HepG2 (cell line): ENCODE measurements at regions not wholly inside any gene's neighbourhood (a gene's known extent, or its start where the extent isn't known, plus 50 kb on each side); places are given as distances from the start of the nearest gene placed in this dataset.

Experiments used
- ATAC-seq: fragments of 200-7000 bp; cut with Tn5 transposase; 3 replicates; pipeline ENCODE4 v1.9.1; 2020; ENCODE audit warnings: mild to moderate bottlenecking, moderate library complexity
- BruUV-seq: library from RNA; stranded (reverse); fragments of 400-500 nt; replicated peaks from 2 replicates; lab custom pipeline; 2021; lab: Mats Ljungman, UMichigan
- CTCF ChIA-PET: fragments of 300-600 bp; formaldehyde crosslinking; extraction: SDS; loops from one replicate; lab custom pipeline; 2021; ENCODE audit warnings: low total read pairs, inconsistent platforms, low intra/inter-chr PET ratio; lab: Yijun Ruan, JAX
- POLR2A ChIA-PET: fragments of 350-600 bp; sonication (Branson Sonifier 250); formaldehyde crosslinking; loops from one replicate; lab custom pipeline; 2020; ENCODE audit warnings: antibody characterized with exemption, inconsistent platforms; lab: Yijun Ruan, JAX
- DNase-seq: peaks from one replicate; pipeline ENCODE4 v3.0.0-alpha.2; 2015; ENCODE audit warnings: low spot score
- FAIRE-seq: peaks from 3 replicates; lab custom pipeline; 2011; peaks lifted over from hg19 to GRCh38; lab: Jason Lieb, UNC
- H2AFZ ChIP-seq: one replicate; pipeline ENCODE4 v1.6.1; 2011; ENCODE audit warnings: low read length, inconsistent platforms
- H3K27ac ChIP-seq: fragments of 300-600 bp; 3 replicates; pipeline ENCODE4 v1.8.0; 2011; ENCODE audit warnings: mixed run types, mild to moderate bottlenecking, mixed read lengths, low read length, inconsistent platforms; ENCODE audit not compliant: insufficient read depth; ENCODE audit errors: extremely low read length
- H3K27me3 ChIP-seq, 2 experiments: fragments of 200-600 bp in 1 of 2; 2 replicates in 1 of 2; 3 replicates in 1 of 2; pipeline versions ENCODE4 v1.6.0 to v1.8.0; 2011; ENCODE audit warnings: low read length in 2 of 2, mild to moderate bottlenecking in 2 of 2, moderate library complexity in 2 of 2, inconsistent platforms in 1 of 2; ENCODE audit not compliant: insufficient read depth in 2 of 2, control insufficient read depth in 1 of 2
- H3K36me3 ChIP-seq, 2 experiments: fragments of 200-600 bp in 1 of 2; replicated peaks in 1 of 2; 2 replicates in 1 of 2; 3 replicates in 1 of 2; pipeline versions ENCODE4 v1.5.1 to v1.8.0; 2011; ENCODE audit warnings: low read length in 2 of 2, inconsistent platforms in 1 of 2; ENCODE audit not compliant: insufficient read depth in 2 of 2, control insufficient read depth in 1 of 2
- H3K4me1 ChIP-seq: 2 replicates; pipeline ENCODE4 v1.5.1; 2012; ENCODE audit warnings: low read length, inconsistent platforms; ENCODE audit not compliant: insufficient read depth
- H3K4me2 ChIP-seq: 2 replicates; pipeline ENCODE4 v1.6.0; 2011; ENCODE audit warnings: low read depth, low read length, inconsistent platforms
- H3K4me3 ChIP-seq, 3 experiments: fragments of 200-600 bp in 1 of 3; sonication (generic), shearing (Covaris generic) in 1 of 3; replicated peaks in 1 of 3; 2 replicates each; pipeline ENCODE4 v1.5.1; 2011 to 2016; ENCODE audit warnings: low read length in 3 of 3, inconsistent platforms in 2 of 3, low read depth in 2 of 3, mild to moderate bottlenecking in 2 of 3, control low read depth in 1 of 3, mixed read lengths in 1 of 3; ENCODE audit not compliant: insufficient read depth in 1 of 3
- H3K79me2 ChIP-seq: one replicate; pipeline ENCODE4 v1.6.1; 2011; ENCODE audit warnings: low read length, inconsistent platforms; ENCODE audit not compliant: insufficient read depth
- H3K9ac ChIP-seq: 2 replicates; pipeline ENCODE4 v1.6.0; 2011; ENCODE audit warnings: mild to moderate bottlenecking, low read depth, low read length, inconsistent platforms; ENCODE audit not compliant: insufficient read depth
- H3K9me3 ChIP-seq: 2 replicates; pipeline ENCODE4 v1.5.1; 2012; ENCODE audit warnings: mild to moderate bottlenecking, low read length
- H4K20me1 ChIP-seq: 2 replicates; pipeline ENCODE4 v1.6.0; 2011; ENCODE audit warnings: inconsistent platforms, mild to moderate bottlenecking, low read length, moderate library complexity; ENCODE audit not compliant: insufficient read depth
- MYNN ChIP-seq: sonication (generic); formaldehyde crosslinking; IDR thresholded peaks from 2 replicates; pipeline ENCODE4 v1.4.0; 2020; ENCODE audit warnings: mild to moderate bottlenecking, low read depth, missing genetic modification reagents
- NFRKB ChIP-seq: fragments of 450-650 bp; IDR thresholded peaks from 2 replicates; pipeline ENCODE4 v1.6.1; 2017
- PHB2 ChIP-seq: fragments of 450-650 bp; IDR thresholded peaks from 2 replicates; pipeline ENCODE4 v1.6.1; 2018; ENCODE audit not compliant: partially characterized antibody
- SNAI1 ChIP-seq: sonication (generic); formaldehyde crosslinking; IDR thresholded peaks from 2 replicates; pipeline ENCODE4 v1.5.0; 2020; ENCODE audit warnings: mild to moderate bottlenecking, missing genetic modification reagents, borderline replicate concordance
- SP2 ChIP-seq: sonication (generic); formaldehyde crosslinking; IDR thresholded peaks from 2 replicates; pipeline ENCODE4 v1.5.1; 2020; ENCODE audit warnings: mild to moderate bottlenecking, missing genetic modification reagents
- SRY ChIP-seq: sonication (generic); formaldehyde crosslinking; IDR thresholded peaks from 2 replicates; pipeline ENCODE4 v1.8.0; 2022; ENCODE audit warnings: mild to moderate bottlenecking, missing genetic modification reagents
- ZC3H13 ChIP-seq: sonication (generic); formaldehyde crosslinking; IDR thresholded peaks from 2 replicates; pipeline ENCODE4 v1.8.1; 2023; ENCODE audit warnings: mild to moderate bottlenecking, missing genetic modification reagents, moderate library complexity
- ZFP36L1 ChIP-seq: sonication (generic); formaldehyde crosslinking; IDR thresholded peaks from 2 replicates; pipeline ENCODE4 v1.8.0; 2022; ENCODE audit warnings: mild to moderate bottlenecking, missing genetic modification reagents, moderate library complexity
- ZNF234 ChIP-seq: sonication (generic); formaldehyde crosslinking; conservative IDR thresholded peaks from 2 replicates; pipeline ENCODE4 v1.5.1; 2020; ENCODE audit warnings: mild to moderate bottlenecking, missing genetic modification reagents
- ZNF282 ChIP-seq: fragments of 450-650 bp; IDR thresholded peaks from 2 replicates; pipeline ENCODE4 v1.6.1; 2018; ENCODE audit not compliant: partially characterized antibody
- ZNF446 ChIP-seq: sonication (generic); formaldehyde crosslinking; IDR thresholded peaks from 2 replicates; pipeline ENCODE4 v1.5.0; 2020; ENCODE audit warnings: mild to moderate bottlenecking, missing genetic modification reagents
- ZNF660 ChIP-seq: sonication (generic); formaldehyde crosslinking; IDR thresholded peaks from 2 replicates; pipeline ENCODE4 v1.5.1; 2020; ENCODE audit warnings: mild to moderate bottlenecking, low read depth, missing genetic modification reagents, borderline replicate concordance
- ZNF670 ChIP-seq: sonication (generic); formaldehyde crosslinking; IDR thresholded peaks from 2 replicates; pipeline ENCODE4 v1.8.0; 2022; ENCODE audit warnings: mild to moderate bottlenecking, missing genetic modification reagents, borderline replicate concordance
- WGBS: methylation state at CpG from one replicate; pipeline ENCODE4 v1.1.6; 2017; ENCODE audit warnings: low lambda C conversion rate; 5-methylcytosine and 5-hydroxymethylcytosine counted together
- in situ Hi-C: cut with HindIII; loops from 2 replicates; pipeline ENCODE4 v1.10.0; 2017; ENCODE audit warnings: low pct_unique_long_range_greater_than_20kb; ENCODE audit not compliant: extremely low pct_ligation_motif_present
- intact Hi-C: fragments of 100-400 bp; cut with micrococcal nuclease; formaldehyde crosslinking; loops from one replicate; pipeline ENCODE4 v1.10.0; 2022; ENCODE audit not compliant: unreplicated experiment
- TF ChIP-seq, protein P1 (sequence below): IDR thresholded peaks from 2 replicates; pipeline ENCODE4 v1.6.1; 2016; ENCODE audit warnings: control low read depth
- TF ChIP-seq, protein P2 (sequence below): sonication (generic); formaldehyde crosslinking; IDR thresholded peaks from 2 replicates; pipeline ENCODE4 v1.4.0; 2020; ENCODE audit warnings: mild to moderate bottlenecking, missing genetic modification reagents

DNA sequence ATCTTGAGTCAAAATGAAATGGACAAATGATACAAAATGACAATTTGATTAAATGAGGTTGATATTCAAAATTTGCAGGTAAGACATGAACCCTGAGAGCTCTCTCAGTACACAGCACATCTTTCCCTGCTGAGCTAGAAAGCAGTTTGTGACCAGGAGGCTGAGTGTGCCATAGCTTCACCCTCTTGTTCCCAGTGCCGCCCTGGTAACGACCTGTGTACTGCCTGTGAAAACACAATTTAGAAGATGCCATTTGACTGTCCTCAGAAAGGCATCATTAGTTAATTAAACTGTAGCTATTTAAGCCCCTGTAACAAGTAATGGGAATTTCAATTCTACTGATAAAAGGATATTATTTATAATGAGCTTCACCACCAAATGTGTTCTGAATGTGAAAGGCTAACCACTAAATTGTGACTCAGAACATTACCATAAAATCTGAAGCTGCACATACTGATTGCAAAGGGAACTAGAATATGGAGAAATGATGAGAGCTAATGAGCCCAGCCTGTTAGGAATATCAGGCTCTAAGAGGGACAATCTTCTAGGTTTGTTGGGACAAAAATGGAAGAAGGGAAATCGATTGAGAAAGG, 212.9 kb upstream of the ARPP21 start:
- Histone ChIP-seq H3K9me3 (0 out of 2 replicates have a peak, but pooled peaks cover 4% of the 10 kb centered on the region), H3K79me2 (no peaks in the 10 kb centered on the region), H3K4me1 (no peaks in the 10 kb centered on the region), H3K27me3 (no peaks in the 10 kb centered on the region; a peak in 1 of 5 replicates), H3K36me3 (no peaks in the 10 kb centered on the region), H3K27ac (no peak overlapping the region)
- intact Hi-C loops: no loop called here
- CTCF ChIA-PET: no interaction called here
- BruUV-seq: no TSS peak
- WGBS: under 1% methylated on average over 3 of the region's 3 CpGs
- no peak for DNase-seq
- TF ChIP-seq ZNF446 (CRISPR knock-in tag): no peak
- TF ChIP-seq ZNF670 (CRISPR knock-in tag): no peak
- TF ChIP-seq, protein P1, sequence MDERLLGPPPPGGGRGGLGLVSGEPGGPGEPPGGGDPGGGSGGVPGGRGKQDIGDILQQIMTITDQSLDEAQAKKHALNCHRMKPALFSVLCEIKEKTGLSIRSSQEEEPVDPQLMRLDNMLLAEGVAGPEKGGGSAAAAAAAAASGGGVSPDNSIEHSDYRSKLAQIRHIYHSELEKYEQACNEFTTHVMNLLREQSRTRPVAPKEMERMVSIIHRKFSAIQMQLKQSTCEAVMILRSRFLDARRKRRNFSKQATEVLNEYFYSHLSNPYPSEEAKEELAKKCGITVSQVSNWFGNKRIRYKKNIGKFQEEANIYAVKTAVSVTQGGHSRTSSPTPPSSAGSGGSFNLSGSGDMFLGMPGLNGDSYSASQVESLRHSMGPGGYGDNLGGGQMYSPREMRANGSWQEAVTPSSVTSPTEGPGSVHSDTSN (CRISPR knock-in tag): no peak
- TF ChIP-seq, all 625 proteins: peak for 0
- in situ Hi-C loops: no loop called here
- no peak overlapping the region for H3K4me3 ChIP-seq
- H4K20me1 ChIP-seq: no peaks in the 10 kb centered on the region
- H2AFZ ChIP-seq: no peak overlapping the region
- POLR2A ChIA-PET: no interaction called here
- H3K4me2 ChIP-seq: no peak overlapping the region
- H3K9ac ChIP-seq: no peak overlapping the region
- no peak for ATAC-seq
- no peak for FAIRE-seq

DNA sequence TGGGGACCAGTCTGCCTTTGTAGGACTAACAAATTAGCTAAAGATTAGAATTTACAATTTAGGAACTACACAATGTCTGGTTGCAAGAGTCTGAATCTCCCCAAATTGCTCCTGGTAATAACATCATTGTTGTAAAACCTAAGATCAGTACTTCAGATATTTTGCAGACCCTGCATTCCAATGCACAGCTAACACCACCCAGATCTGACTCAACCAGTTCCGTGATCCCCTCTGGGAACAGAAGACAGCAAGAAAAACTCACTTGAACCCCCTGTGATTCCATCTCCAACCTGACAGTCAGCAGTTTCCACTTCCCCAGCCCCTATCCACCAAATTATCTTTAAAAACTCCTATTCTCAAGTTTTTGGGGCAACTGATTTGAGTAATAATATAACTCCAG, 201.9 kb upstream of the ARPP21 start:
- Histone ChIP-seq H3K9me3 (peaks cover 28% of the 10 kb centered on the region), H3K4me2 (no peak overlapping the region), H3K27ac (no peak overlapping the region), H3K9ac (no peak overlapping the region), H4K20me1 (no peaks in the 10 kb centered on the region), H3K79me2 (no peaks in the 10 kb centered on the region), H3K36me3 (no peaks in the 10 kb centered on the region), H3K27me3 (no peaks in the 10 kb centered on the region), H3K4me1 (no peaks in the 10 kb centered on the region), H3K4me3 (no peak overlapping the region), H2AFZ (no peak overlapping the region)
- in situ Hi-C loops: no loop called here
- CTCF ChIA-PET: no interaction called here
- DNase-seq (no peak), ATAC-seq (no peak), FAIRE-seq (no peak)
- intact Hi-C loops: no loop called here
- no TSS peak for BruUV-seq
- POLR2A ChIA-PET: no interaction called here
- 33% methylated on average over 1 of the region's 1 CpG for WGBS
- no peak for TF ChIP-seq SP2 (CRISPR knock-in tag)
- no peak for TF ChIP-seq MYNN (CRISPR knock-in tag)
- no peak for TF ChIP-seq SNAI1
- TF ChIP-seq ZNF282: no peak
- no peak for TF ChIP-seq SRY (CRISPR knock-in tag)
- TF ChIP-seq, protein P2, sequence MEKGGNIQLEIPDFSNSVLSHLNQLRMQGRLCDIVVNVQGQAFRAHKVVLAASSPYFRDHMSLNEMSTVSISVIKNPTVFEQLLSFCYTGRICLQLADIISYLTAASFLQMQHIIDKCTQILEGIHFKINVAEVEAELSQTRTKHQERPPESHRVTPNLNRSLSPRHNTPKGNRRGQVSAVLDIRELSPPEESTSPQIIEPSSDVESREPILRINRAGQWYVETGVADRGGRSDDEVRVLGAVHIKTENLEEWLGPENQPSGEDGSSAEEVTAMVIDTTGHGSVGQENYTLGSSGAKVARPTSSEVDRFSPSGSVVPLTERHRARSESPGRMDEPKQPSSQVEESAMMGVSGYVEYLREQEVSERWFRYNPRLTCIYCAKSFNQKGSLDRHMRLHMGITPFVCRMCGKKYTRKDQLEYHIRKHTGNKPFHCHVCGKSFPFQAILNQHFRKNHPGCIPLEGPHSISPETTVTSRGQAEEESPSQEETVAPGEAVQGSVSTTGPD (CRISPR knock-in tag): no peak
- no peak for TF ChIP-seq NFRKB
- TF ChIP-seq ZNF234 (CRISPR knock-in tag): no peak
- TF ChIP-seq ZFP36L1 (CRISPR knock-in tag): no peak
- TF ChIP-seq, protein P1 (CRISPR knock-in tag): no peak
- no peak for TF ChIP-seq PHB2
- TF ChIP-seq ZNF660 (CRISPR knock-in tag): no peak
- no peak for TF ChIP-seq ZC3H13 (CRISPR knock-in tag)
